GM19395 (cell line): ENCODE measurements at regions not wholly inside any gene's neighbourhood (a gene's known extent, or its start where the extent isn't known, plus 50 kb on each side); places are given as distances from the start of the nearest gene placed in this dataset.

Source experiments
- ATAC-seq: cut with Tn5 transposase; IDR thresholded peaks from one replicate; pipeline ENCODE4 v1.9.1; 2021; ENCODE audit warnings: mild to moderate bottlenecking, moderate library complexity; ENCODE audit not compliant: unreplicated experiment

- no peak for ATAC-seq
These were observed 52.9 kb upstream of the RNU6-1 start for GRCh38 chr15:67892559-67893377.

GRCh38 chr15:67895237-67895636, 55.4 kb upstream of the RNU6-1 start:
- no peak for ATAC-seq

GRCh38 chr15:67897646-67898339, 57.9 kb upstream of the RNU6-1 start:
- no peak for ATAC-seq

- ATAC-seq = no peak
These were observed 59.9 kb upstream of the RNU6-1 start for GRCh38 chr15:67899596-67900283.

GRCh38 chr15:67900621-67901147, 60.8 kb upstream of the RNU6-1 start:
- ATAC-seq = no peak

- ATAC-seq = no peak
These were observed 62.1 kb upstream of the RNU6-1 start for GRCh38 chr15:67901922-67902321.

GRCh38 chr15:67902579-67903009, 62.7 kb upstream of the RNU6-1 start:
- ATAC-seq = no peak

GRCh38 chr15:67903708-67904107, 63.9 kb upstream of the RNU6-1 start:
- no peak for ATAC-seq

GRCh38 chr15:67905628-67906027, 65.8 kb upstream of the RNU6-1 start:
- ATAC-seq = no peak

- ATAC-seq = no peak
These were observed 66.5 kb upstream of the RNU6-1 start for GRCh38 chr15:67906382-67906781.

GRCh38 chr15:67907184-67907723, 67.4 kb upstream of the RNU6-1 start:
- no peak for ATAC-seq

GRCh38 chr15:67908756-67909155, 68.9 kb upstream of the RNU6-1 start:
- no peak for ATAC-seq

GRCh38 chr15:67911727-67912126, 71.9 kb upstream of the RNU6-1 start:
- peak; percentile 54 for ATAC-seq

- ATAC-seq = no peak
These were observed 74.2 kb upstream of the RNU6-1 start for GRCh38 chr15:67914028-67914427.

GRCh38 chr15:67914537-67915460, 75.0 kb upstream of the RNU6-1 start:
- ATAC-seq = no peak

- ATAC-seq = no peak
These were observed 75.9 kb upstream of the RNU6-1 start for GRCh38 chr15:67915461-67916374.

GRCh38 chr15:67916565-67916964, 76.7 kb upstream of the RNU6-1 start:
- ATAC-seq = no peak

- ATAC-seq = no peak
These were observed 77.2 kb upstream of the RNU6-1 start for GRCh38 chr15:67917037-67917436.

GRCh38 chr15:67917636-67918035, 77.8 kb upstream of the RNU6-1 start:
- ATAC-seq = no peak
